SK-N-SH treated with all-trans-retinoic acid at 6 μM for 48 hours (cell line): ENCODE measurements at regions not wholly inside any gene's neighbourhood (a gene's known extent, or its start where the extent isn't known, plus 50 kb on each side); places are given as distances from the start of the nearest gene placed in this dataset.

Experiments used
- ATAC-seq: fragments of 200-7000 bp; cut with Tn5 transposase; 3 replicates; pipeline ENCODE4 v1.9.1; 2020; ENCODE audit warnings: mild to moderate bottlenecking, moderate library complexity
- ARNTL ChIP-seq: fragments of 450-650 bp; formaldehyde crosslinking; IDR thresholded peaks from 2 replicates; pipeline ENCODE4 v1.5.0; 2020; ENCODE audit warnings: low read depth, mild to moderate bottlenecking, moderate library complexity, borderline replicate concordance
- BACH2 ChIP-seq: fragments of 250-450 bp; sonication (Bioruptor Pico); IDR thresholded peaks from 2 replicates; pipeline ENCODE4 v1.9.0; 2021; ENCODE audit warnings: mild to moderate bottlenecking, borderline replicate concordance
- CREB5 ChIP-seq: fragments of 250-450 bp; sonication (Bioruptor Pico); IDR thresholded peaks from 2 replicates; pipeline ENCODE4 v1.5.1; 2020; ENCODE audit warnings: low read depth, mild to moderate bottlenecking, moderate library complexity
- CSDC2 ChIP-seq: fragments of 250-450 bp; sonication (Bioruptor Pico); IDR thresholded peaks from 2 replicates; pipeline ENCODE4 v1.5.0; 2020; ENCODE audit warnings: mild to moderate bottlenecking, moderate library complexity
- ESRRG ChIP-seq: fragments of 250-450 bp; sonication (Bioruptor Pico); IDR thresholded peaks from 2 replicates; pipeline ENCODE4 v1.6.1; 2021; ENCODE audit warnings: mild to moderate bottlenecking
- GLIS3 ChIP-seq: fragments of 250-450 bp; sonication (Bioruptor Pico); IDR thresholded peaks from 2 replicates; pipeline ENCODE4 v1.5.0; 2020; ENCODE audit warnings: mild to moderate bottlenecking, moderate library complexity
- ISL1 ChIP-seq: fragments of 250-450 bp; sonication (Bioruptor Pico); IDR thresholded peaks from 2 replicates; pipeline ENCODE4 v2.1.2; 2022; ENCODE audit warnings: mild to moderate bottlenecking, moderate library complexity
- OSR1 ChIP-seq: fragments of 250-450 bp; sonication (Bioruptor Pico); IDR thresholded peaks from 2 replicates; pipeline ENCODE4 v1.8.0; 2022; ENCODE audit warnings: moderate library complexity, mild to moderate bottlenecking, inconsistent platforms
- PATZ1 ChIP-seq: fragments of 250-450 bp; sonication (Bioruptor Pico); IDR thresholded peaks from 2 replicates; pipeline ENCODE4 v1.8.0; 2020; ENCODE audit warnings: mild to moderate bottlenecking, moderate library complexity, borderline replicate concordance
- POU6F1 ChIP-seq: fragments of 250-450 bp; sonication (Bioruptor Pico); IDR thresholded peaks from 2 replicates; pipeline ENCODE4 v1.8.0; 2021; ENCODE audit warnings: low read depth, mild to moderate bottlenecking, moderate library complexity, borderline replicate concordance
- PPARA ChIP-seq: fragments of 250-450 bp; sonication (Bioruptor Pico); IDR thresholded peaks from 2 replicates; pipeline ENCODE4 v1.5.0; 2020; ENCODE audit warnings: mild to moderate bottlenecking, borderline replicate concordance
- RARB ChIP-seq: fragments of 250-450 bp; sonication (Bioruptor Pico); IDR thresholded peaks from 2 replicates; pipeline ENCODE4 v1.8.0; 2021; ENCODE audit warnings: mild to moderate bottlenecking, moderate library complexity
- SNAI2 ChIP-seq: fragments of 250-450 bp; sonication (Bioruptor Pico); IDR thresholded peaks from 2 replicates; pipeline ENCODE4 v1.5.0; 2020; ENCODE audit warnings: mild to moderate bottlenecking, moderate library complexity
- TCF4 ChIP-seq: fragments of 250-450 bp; sonication (Bioruptor Pico); IDR thresholded peaks from 2 replicates; pipeline ENCODE4 v1.8.0; 2021; ENCODE audit warnings: mild to moderate bottlenecking, moderate library complexity, borderline replicate concordance
- TOX ChIP-seq: fragments of 250-450 bp; sonication (Bioruptor Pico); IDR thresholded peaks from 2 replicates; pipeline ENCODE4 v1.8.0; 2021; ENCODE audit warnings: mild to moderate bottlenecking, moderate library complexity, borderline replicate concordance
- ZC3H10 ChIP-seq: fragments of 250-450 bp; sonication (Bioruptor Pico); IDR thresholded peaks from 2 replicates; pipeline ENCODE4 v1.5.1; 2021; ENCODE audit warnings: mild to moderate bottlenecking, moderate library complexity
- ZFP30 ChIP-seq: fragments of 450-650 bp; formaldehyde crosslinking; IDR thresholded peaks from 2 replicates; pipeline ENCODE4 v1.5.0; 2022; ENCODE audit warnings: mild to moderate bottlenecking, moderate library complexity
- ZNF565 ChIP-seq: fragments of 450-650 bp; formaldehyde crosslinking; conservative IDR thresholded peaks from 2 replicates; pipeline ENCODE4 v1.5.0; 2020; ENCODE audit warnings: low read depth, mild to moderate bottlenecking, moderate library complexity
- ZNF70 ChIP-seq: fragments of 450-650 bp; formaldehyde crosslinking; IDR thresholded peaks from 2 replicates; pipeline ENCODE4 v1.5.0; 2020; ENCODE audit warnings: mild to moderate bottlenecking, moderate library complexity
- ZNF8 ChIP-seq: fragments of 450-650 bp; formaldehyde crosslinking; IDR thresholded peaks from 2 replicates; pipeline ENCODE4 v1.5.0; 2020; ENCODE audit warnings: mild to moderate bottlenecking, moderate library complexity
- TF ChIP-seq, protein P1 (sequence below): fragments of 250-450 bp; sonication (Bioruptor Pico); IDR thresholded peaks from 2 replicates; pipeline ENCODE4 v1.5.0; 2020; ENCODE audit warnings: mild to moderate bottlenecking, moderate library complexity
- TF ChIP-seq, protein P2 (sequence below): fragments of 250-450 bp; sonication (Bioruptor Pico); IDR thresholded peaks from 2 replicates; pipeline ENCODE4 v1.5.1; 2021; ENCODE audit warnings: mild to moderate bottlenecking, moderate library complexity

DNA sequence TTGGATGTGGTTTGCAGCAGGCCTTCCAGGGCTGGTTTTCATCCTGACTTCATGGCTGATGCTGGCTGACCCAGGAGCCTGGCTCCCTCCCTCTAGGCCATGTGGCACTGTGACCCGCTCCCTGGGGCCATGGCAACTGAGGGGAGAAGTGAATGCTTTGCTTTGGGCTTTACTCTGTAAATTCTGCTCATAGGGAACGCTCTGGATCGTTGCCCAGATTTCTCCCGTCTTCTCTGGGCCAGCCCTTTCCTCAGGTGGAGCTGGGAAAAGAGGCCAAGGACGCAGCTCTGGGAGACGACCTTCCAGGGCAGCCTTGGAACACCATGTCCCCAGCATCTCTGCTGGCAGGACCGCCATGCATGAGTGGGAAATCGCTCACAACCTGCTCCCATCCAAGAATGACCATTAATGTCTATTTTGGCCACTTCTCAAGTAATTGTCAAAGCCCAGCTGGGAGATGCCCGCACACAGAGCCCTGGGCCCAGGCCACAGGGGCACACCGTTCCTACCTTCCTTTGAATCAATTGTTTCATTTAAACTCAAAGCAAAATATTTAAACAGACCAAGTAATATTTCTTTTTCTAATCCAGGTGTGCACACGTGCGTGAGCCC, 321.8 kb downstream of the TEX29 start:
- ATAC-seq: no peak
- TF ChIP-seq ZFP30 (CRISPR knock-in tag) (no peak), RARB (no peak), CSDC2 (CRISPR knock-in tag) (no peak), CREB5 (no peak), TOX (CRISPR knock-in tag) (no peak), POU6F1 (CRISPR knock-in tag) (no peak), OSR1 (CRISPR knock-in tag) (no peak), GLIS3 (no peak), TCF4 (CRISPR knock-in tag) (no peak), BACH2 (CRISPR knock-in tag) (no peak), PATZ1 (CRISPR knock-in tag) (no peak), ISL1 (no peak), ZNF565 (CRISPR knock-in tag) (no peak), SNAI2 (no peak), ZNF70 (CRISPR knock-in tag) (no peak), ZC3H10 (CRISPR knock-in tag) (no peak), ESRRG (no peak)
- TF ChIP-seq, protein P1, sequence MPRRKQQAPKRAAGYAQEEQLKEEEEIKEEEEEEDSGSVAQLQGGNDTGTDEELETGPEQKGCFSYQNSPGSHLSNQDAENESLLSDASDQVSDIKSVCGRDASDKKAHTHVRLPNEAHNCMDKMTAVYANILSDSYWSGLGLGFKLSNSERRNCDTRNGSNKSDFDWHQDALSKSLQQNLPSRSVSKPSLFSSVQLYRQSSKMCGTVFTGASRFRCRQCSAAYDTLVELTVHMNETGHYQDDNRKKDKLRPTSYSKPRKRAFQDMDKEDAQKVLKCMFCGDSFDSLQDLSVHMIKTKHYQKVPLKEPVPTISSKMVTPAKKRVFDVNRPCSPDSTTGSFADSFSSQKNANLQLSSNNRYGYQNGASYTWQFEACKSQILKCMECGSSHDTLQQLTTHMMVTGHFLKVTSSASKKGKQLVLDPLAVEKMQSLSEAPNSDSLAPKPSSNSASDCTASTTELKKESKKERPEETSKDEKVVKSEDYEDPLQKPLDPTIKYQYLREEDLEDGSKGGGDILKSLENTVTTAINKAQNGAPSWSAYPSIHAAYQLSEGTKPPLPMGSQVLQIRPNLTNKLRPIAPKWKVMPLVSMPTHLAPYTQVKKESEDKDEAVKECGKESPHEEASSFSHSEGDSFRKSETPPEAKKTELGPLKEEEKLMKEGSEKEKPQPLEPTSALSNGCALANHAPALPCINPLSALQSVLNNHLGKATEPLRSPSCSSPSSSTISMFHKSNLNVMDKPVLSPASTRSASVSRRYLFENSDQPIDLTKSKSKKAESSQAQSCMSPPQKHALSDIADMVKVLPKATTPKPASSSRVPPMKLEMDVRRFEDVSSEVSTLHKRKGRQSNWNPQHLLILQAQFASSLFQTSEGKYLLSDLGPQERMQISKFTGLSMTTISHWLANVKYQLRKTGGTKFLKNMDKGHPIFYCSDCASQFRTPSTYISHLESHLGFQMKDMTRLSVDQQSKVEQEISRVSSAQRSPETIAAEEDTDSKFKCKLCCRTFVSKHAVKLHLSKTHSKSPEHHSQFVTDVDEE (CRISPR knock-in tag): no peak
- TF ChIP-seq, protein P2, sequence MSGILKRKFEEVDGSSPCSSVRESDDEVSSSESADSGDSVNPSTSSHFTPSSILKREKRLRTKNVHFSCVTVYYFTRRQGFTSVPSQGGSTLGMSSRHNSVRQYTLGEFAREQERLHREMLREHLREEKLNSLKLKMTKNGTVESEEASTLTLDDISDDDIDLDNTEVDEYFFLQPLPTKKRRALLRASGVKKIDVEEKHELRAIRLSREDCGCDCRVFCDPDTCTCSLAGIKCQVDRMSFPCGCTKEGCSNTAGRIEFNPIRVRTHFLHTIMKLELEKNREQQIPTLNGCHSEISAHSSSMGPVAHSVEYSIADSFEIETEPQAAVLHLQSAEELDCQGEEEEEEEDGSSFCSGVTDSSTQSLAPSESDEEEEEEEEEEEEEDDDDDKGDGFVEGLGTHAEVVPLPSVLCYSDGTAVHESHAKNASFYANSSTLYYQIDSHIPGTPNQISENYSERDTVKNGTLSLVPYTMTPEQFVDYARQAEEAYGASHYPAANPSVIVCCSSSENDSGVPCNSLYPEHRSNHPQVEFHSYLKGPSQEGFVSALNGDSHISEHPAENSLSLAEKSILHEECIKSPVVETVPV: no peak

DNA sequence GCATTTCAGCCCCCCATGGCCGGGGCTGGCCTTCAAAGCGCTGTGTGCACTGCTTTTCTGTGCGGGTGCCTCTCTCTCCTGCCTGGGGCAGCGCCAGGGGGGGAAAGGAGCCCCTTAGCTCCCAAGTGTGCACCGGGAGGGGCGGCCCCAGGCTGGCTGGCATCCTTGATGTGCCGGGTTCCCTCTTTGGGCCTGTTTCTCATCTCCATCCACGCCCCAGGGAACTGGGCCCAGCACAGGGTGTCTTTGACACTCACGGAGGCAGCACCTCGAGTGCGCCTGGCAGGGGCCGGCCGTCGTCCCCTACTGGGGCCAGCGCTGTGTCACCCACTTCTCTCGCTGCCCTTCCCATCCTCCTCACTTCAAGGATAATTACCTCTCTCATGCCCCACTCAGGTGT, 324.3 kb downstream of the TEX29 start:
- no peak for TF ChIP-seq ZNF565 (CRISPR knock-in tag)
- TF ChIP-seq CREB5: no peak
- TF ChIP-seq PPARA (CRISPR knock-in tag): no peak
- ATAC-seq: no peak

GRCh38 chr13:111645198-111645597, 324.8 kb downstream of the TEX29 start:
- no peak for ATAC-seq
- TF ChIP-seq ARNTL (CRISPR knock-in tag): no peak
- TF ChIP-seq ZC3H10 (CRISPR knock-in tag): no peak
- no peak for TF ChIP-seq GLIS3
- TF ChIP-seq OSR1 (CRISPR knock-in tag): no peak
- no peak for TF ChIP-seq ZNF8 (CRISPR knock-in tag)
- TF ChIP-seq CSDC2 (CRISPR knock-in tag): no peak
- TF ChIP-seq ZNF565 (CRISPR knock-in tag): no peak
- no peak for TF ChIP-seq ZNF70 (CRISPR knock-in tag)
- TF ChIP-seq SNAI2: no peak
- no peak for TF ChIP-seq TCF4 (CRISPR knock-in tag)
- TF ChIP-seq PPARA (CRISPR knock-in tag): no peak
- no peak for TF ChIP-seq ISL1
- TF ChIP-seq, protein P1 (CRISPR knock-in tag): no peak
- TF ChIP-seq BACH2 (CRISPR knock-in tag): no peak
- TF ChIP-seq RARB: no peak
- TF ChIP-seq ESRRG: no peak
